WTC11 (cell line): ENCODE measurements at regions not wholly inside any gene's neighbourhood (a gene's known extent, or its start where the extent isn't known, plus 50 kb on each side); places are given as distances from the start of the nearest gene placed in this dataset.
A peak's percentile ranks its signal among the peaks of the same experiment; 100 is the strongest.

ENCODE experiments used
- ATAC-seq: fragments of 200-7000 bp; cut with Tn5 transposase; 2 replicates; pipeline ENCODE4 v1.10.0; 2021; ENCODE audit warnings: mild to moderate bottlenecking, moderate library complexity
- CTCF ChIA-PET: fragments of 300-600 bp; sonication (Branson Sonifier 250); formaldehyde crosslinking; loops from one replicate; lab custom pipeline; 2021; ENCODE audit warnings: antibody characterized with exemption; lab: Charles Lee
- POLR2A ChIA-PET: fragments of 350-600 bp; sonication (Branson Sonifier 250); formaldehyde crosslinking; loops from one replicate; lab custom pipeline; 2021; ENCODE audit warnings: antibody characterized with exemption; lab: Charles Lee
- DNase-seq: peaks from one replicate; pipeline ENCODE4 v3.0.0; 2021; ENCODE audit warnings: low spot score
- H3K27ac Mint-ChIP-seq: 2 replicates; pipeline ENCODE4 v1.8.0; 2021; ENCODE audit warnings: mixed read lengths
- H3K27me3 Mint-ChIP-seq: 2 replicates; pipeline ENCODE4 v1.8.0; 2021; ENCODE audit warnings: low read depth, mild to moderate bottlenecking, moderate library complexity, mixed read lengths
- H3K36me3 Mint-ChIP-seq: 2 replicates; pipeline ENCODE4 v1.8.0; 2021; ENCODE audit warnings: mixed read lengths
- H3K4me1 Mint-ChIP-seq: 2 replicates; pipeline ENCODE4 v1.8.0; 2022; ENCODE audit warnings: mixed read lengths
- H3K4me3 Mint-ChIP-seq: 2 replicates; pipeline ENCODE4 v1.8.0; 2021; ENCODE audit warnings: mild to moderate bottlenecking, moderate library complexity, mixed read lengths
- H3K9me3 Mint-ChIP-seq: 2 replicates; pipeline ENCODE4 v1.8.0; 2021; ENCODE audit warnings: mixed read lengths
- ATF3 ChIP-seq: sonication (generic); formaldehyde crosslinking; conservative IDR thresholded peaks from 2 replicates; pipeline ENCODE4 v1.8.1; 2022; ENCODE audit warnings: mild to moderate bottlenecking, missing genetic modification reagents
- CBFB ChIP-seq: sonication (generic); formaldehyde crosslinking; IDR thresholded peaks from 2 replicates; pipeline ENCODE4 v1.8.1; 2022; ENCODE audit warnings: mild to moderate bottlenecking, low read depth, missing genetic modification reagents
- CREB1 ChIP-seq: sonication (generic); formaldehyde crosslinking; IDR thresholded peaks from 2 replicates; pipeline ENCODE4 v1.8.0; 2023; ENCODE audit warnings: mild to moderate bottlenecking, missing genetic modification reagents
- E2F4 ChIP-seq: sonication (generic); formaldehyde crosslinking; IDR thresholded peaks from 2 replicates; pipeline ENCODE4 v1.8.1; 2022; ENCODE audit warnings: low read depth, mild to moderate bottlenecking, moderate library complexity, missing genetic modification reagents, borderline replicate concordance
- EMX1 ChIP-seq: fragments of 250-450 bp; sonication (Bioruptor Pico); IDR thresholded peaks from 2 replicates; pipeline ENCODE4 v1.8.0; 2021; ENCODE audit warnings: mild to moderate bottlenecking
- ERG ChIP-seq: fragments of 250-450 bp; sonication (Bioruptor Pico); IDR thresholded peaks from 2 replicates; pipeline ENCODE4 v1.8.0; 2021; ENCODE audit warnings: mild to moderate bottlenecking
- MAX ChIP-seq: sonication (generic); formaldehyde crosslinking; IDR thresholded peaks from 2 replicates; pipeline ENCODE4 v1.8.0; 2022; ENCODE audit warnings: mild to moderate bottlenecking, missing genetic modification reagents
- NFATC4 ChIP-seq: fragments of 250-450 bp; sonication (Bioruptor Pico); IDR thresholded peaks from 2 replicates; pipeline ENCODE4 v1.9.0; 2021; ENCODE audit warnings: mild to moderate bottlenecking
- NR2C2 ChIP-seq: sonication (generic); formaldehyde crosslinking; IDR thresholded peaks from 2 replicates; pipeline ENCODE4 v1.8.0; 2022; ENCODE audit warnings: mild to moderate bottlenecking, missing genetic modification reagents
- OVOL2 ChIP-seq: fragments of 250-450 bp; sonication (Bioruptor Pico); IDR thresholded peaks from 2 replicates; pipeline ENCODE4 v1.9.0; 2021; ENCODE audit warnings: mild to moderate bottlenecking, borderline replicate concordance
- SP1 ChIP-seq: sonication (generic); formaldehyde crosslinking; conservative IDR thresholded peaks from 2 replicates; pipeline ENCODE4 v1.8.1; 2022; ENCODE audit warnings: missing genetic modification reagents
- TCF7 ChIP-seq: sonication (generic); formaldehyde crosslinking; IDR thresholded peaks from 2 replicates; pipeline ENCODE4 v1.8.0; 2022; ENCODE audit warnings: mild to moderate bottlenecking, low read depth, missing genetic modification reagents, moderate library complexity
- TEAD1 ChIP-seq: sonication (generic); formaldehyde crosslinking; IDR thresholded peaks from 2 replicates; pipeline ENCODE4 v1.8.0; 2022; ENCODE audit warnings: mild to moderate bottlenecking, missing genetic modification reagents
- USF1 ChIP-seq: sonication (generic); formaldehyde crosslinking; IDR thresholded peaks from 2 replicates; pipeline ENCODE4 v1.8.0; 2022; ENCODE audit warnings: mild to moderate bottlenecking, missing genetic modification reagents
- ZNF121 ChIP-seq: sonication (generic); formaldehyde crosslinking; IDR thresholded peaks from 2 replicates; pipeline ENCODE4 v1.8.0; 2023; ENCODE audit warnings: missing genetic modification reagents
- ZNF281 ChIP-seq: sonication (generic); formaldehyde crosslinking; IDR thresholded peaks from 2 replicates; pipeline ENCODE4 v1.8.0; 2023; ENCODE audit warnings: mild to moderate bottlenecking, missing genetic modification reagents
- ZNF317 ChIP-seq: sonication (generic); formaldehyde crosslinking; IDR thresholded peaks from 2 replicates; pipeline ENCODE4 v1.8.1; 2023; ENCODE audit warnings: low read depth, mild to moderate bottlenecking, moderate library complexity, missing genetic modification reagents, borderline replicate concordance
- ZNF423 ChIP-seq: fragments of 250-450 bp; sonication (Bioruptor Pico); IDR thresholded peaks from 2 replicates; pipeline ENCODE4 v2.1.2; 2022; ENCODE audit warnings: mild to moderate bottlenecking, moderate library complexity
- ZNF512 ChIP-seq: sonication (generic); formaldehyde crosslinking; IDR thresholded peaks from 2 replicates; pipeline ENCODE4 v1.8.1; 2022; ENCODE audit warnings: missing genetic modification reagents, borderline replicate concordance

GRCh38 chr6:94045099-94045829, 625.9 kb upstream of the EPHA7 start:
- ChIA-PET CTCF (interaction anchor here (1.3 kb wide), 1 partner anchor 324 kb away, joined by 4 read pairs; no protein-coding TSS in a partner anchor), POLR2A (no interaction called here)
- DNase-seq (no peak), ATAC-seq (peak; percentile 74)
- Mint-ChIP-seq H3K27ac (peak overlapping the region; percentile 91), H3K36me3 (no peaks in the 10 kb centered on the region), H3K27me3 (no peaks in the 10 kb centered on the region), H3K4me3 (peak overlapping the region; percentile 44)
- TF ChIP-seq CREB1 (CRISPR knock-in tag), result no peak
- peak; percentile 77; the same call in 1 of the 2 replicates for TF ChIP-seq TEAD1 (CRISPR knock-in tag)
- TF ChIP-seq, all 79 proteins: peak for 1
- no peaks in the 10 kb centered on the region for H3K9me3 Mint-ChIP-seq
- peaks cover 62% of the 10 kb centered on the region for H3K4me1 Mint-ChIP-seq

- no peak overlapping the region for H3K4me3 Mint-ChIP-seq
- no peaks in the 10 kb centered on the region for H3K27me3 Mint-ChIP-seq
- no peak for TF ChIP-seq NR2C2 (CRISPR knock-in tag)
- TF ChIP-seq NFATC4, result no peak
- no peak for TF ChIP-seq ZNF317 (CRISPR knock-in tag)
- TF ChIP-seq E2F4 (CRISPR knock-in tag), result no peak
- no peak for TF ChIP-seq MAX (CRISPR knock-in tag)
- no peak for TF ChIP-seq ZNF121
- no peak for TF ChIP-seq CBFB
- no peak for TF ChIP-seq ZNF512 (CRISPR knock-in tag)
- TF ChIP-seq EMX1 (CRISPR knock-in tag), result no peak
- no peak for TF ChIP-seq ZNF423 (CRISPR knock-in tag)
- TF ChIP-seq TCF7 (CRISPR knock-in tag), result no peak
- no peak for TF ChIP-seq TEAD1 (CRISPR knock-in tag)
- no peak for TF ChIP-seq OVOL2
- TF ChIP-seq SP1 (CRISPR knock-in tag), result no peak
- no peak for TF ChIP-seq USF1 (CRISPR knock-in tag)
- TF ChIP-seq ATF3 (CRISPR knock-in tag), result no peak
- no peak for TF ChIP-seq ZNF281 (CRISPR knock-in tag)
- no peak for TF ChIP-seq ERG (CRISPR knock-in tag)
- H3K27ac Mint-ChIP-seq, result peak overlapping the region; percentile 15; the same call in 1 of the 2 replicates
- CTCF ChIA-PET, result no interaction called here
- DNase-seq (no peak), ATAC-seq (peak; percentile 37; the same call in 1 of the 2 replicates)
- peaks cover 19% of the 10 kb centered on the region for H3K9me3 Mint-ChIP-seq
- peaks cover 40% of the 10 kb centered on the region for H3K4me1 Mint-ChIP-seq
- H3K36me3 Mint-ChIP-seq, result peaks cover 10% of the 10 kb centered on the region
- POLR2A ChIA-PET, result no interaction called here
Observed at GRCh38 chr6:94041945-94042709, 622.8 kb upstream of the EPHA7 start.
